Fibroblast of villous mesenchyme (primary cell): ENCODE measurements at regions not wholly inside any gene's neighbourhood (a gene's known extent, or its start where the extent isn't known, plus 50 kb on each side); places are given as distances from the start of the nearest gene placed in this dataset.
"Not testable (repeated sequence)": the region's sequence is repeated elsewhere in the genome, so short reads cannot be mapped to it uniquely, and the experiment has no call there.

Source experiments
- DNase-seq: peaks from one replicate; pipeline ENCODE4 v3.0.0-alpha.2; 2010; ENCODE audit warnings: low read depth
- H3K4me3 ChIP-seq: 2 replicates; pipeline ENCODE4 v1.5.1; 2011; ENCODE audit warnings: low read depth, mild to moderate bottlenecking, low read length
- TF ChIP-seq, protein P1 (sequence below): IDR thresholded peaks from 2 replicates; pipeline ENCODE4 v1.5.1; 2012; ENCODE audit warnings: low read depth, mild to moderate bottlenecking, low read length; ENCODE audit not compliant: insufficient read depth

DNA sequence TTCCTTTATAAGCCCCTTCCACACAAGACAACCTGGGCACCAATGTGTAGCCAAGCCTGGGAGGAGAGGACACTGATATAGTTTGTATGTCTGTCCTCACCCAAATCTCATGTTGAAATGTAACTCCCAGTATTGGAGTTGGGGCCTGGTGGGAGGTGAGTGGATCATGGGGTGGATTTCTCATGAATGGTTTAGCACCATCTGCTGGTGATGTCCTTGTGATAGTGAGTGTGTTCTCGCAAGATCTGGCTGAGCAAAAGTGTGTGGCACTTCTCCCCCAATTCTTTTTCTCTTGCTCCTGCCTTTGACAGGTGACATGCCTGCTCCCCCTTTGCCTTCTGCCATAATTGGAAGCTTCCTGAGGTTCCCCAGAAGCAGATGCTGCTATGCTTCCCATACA is 135.8 kb downstream of the USP31 start:
- TF ChIP-seq, protein P1, sequence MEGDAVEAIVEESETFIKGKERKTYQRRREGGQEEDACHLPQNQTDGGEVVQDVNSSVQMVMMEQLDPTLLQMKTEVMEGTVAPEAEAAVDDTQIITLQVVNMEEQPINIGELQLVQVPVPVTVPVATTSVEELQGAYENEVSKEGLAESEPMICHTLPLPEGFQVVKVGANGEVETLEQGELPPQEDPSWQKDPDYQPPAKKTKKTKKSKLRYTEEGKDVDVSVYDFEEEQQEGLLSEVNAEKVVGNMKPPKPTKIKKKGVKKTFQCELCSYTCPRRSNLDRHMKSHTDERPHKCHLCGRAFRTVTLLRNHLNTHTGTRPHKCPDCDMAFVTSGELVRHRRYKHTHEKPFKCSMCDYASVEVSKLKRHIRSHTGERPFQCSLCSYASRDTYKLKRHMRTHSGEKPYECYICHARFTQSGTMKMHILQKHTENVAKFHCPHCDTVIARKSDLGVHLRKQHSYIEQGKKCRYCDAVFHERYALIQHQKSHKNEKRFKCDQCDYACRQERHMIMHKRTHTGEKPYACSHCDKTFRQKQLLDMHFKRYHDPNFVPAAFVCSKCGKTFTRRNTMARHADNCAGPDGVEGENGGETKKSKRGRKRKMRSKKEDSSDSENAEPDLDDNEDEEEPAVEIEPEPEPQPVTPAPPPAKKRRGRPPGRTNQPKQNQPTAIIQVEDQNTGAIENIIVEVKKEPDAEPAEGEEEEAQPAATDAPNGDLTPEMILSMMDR: peak; percentile 7
- DNase-seq: no peak
- H3K4me3 ChIP-seq: no peak overlapping the region

DNA sequence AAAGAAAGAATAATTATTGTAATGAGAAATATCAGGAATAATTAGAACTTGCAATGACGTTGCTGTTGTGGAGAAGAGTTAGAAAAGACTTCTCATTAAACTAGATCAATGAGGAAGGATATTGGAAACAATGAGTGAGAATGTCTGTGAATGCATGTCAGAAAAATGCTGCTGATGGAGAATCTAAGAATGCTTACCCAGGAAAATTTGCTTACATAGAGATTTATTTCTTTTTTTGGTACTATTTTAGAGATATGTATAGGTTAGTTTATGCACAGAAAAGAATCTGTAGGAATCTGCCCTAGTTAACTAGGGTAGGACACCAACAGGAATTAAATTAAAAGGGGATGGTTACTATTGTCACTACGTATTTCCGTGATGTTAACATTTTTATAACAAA is 140.2 kb downstream of the USP31 start:
- DNase-seq: no peak
- TF ChIP-seq, protein P1: no peak
- no peak overlapping the region for H3K4me3 ChIP-seq

DNA sequence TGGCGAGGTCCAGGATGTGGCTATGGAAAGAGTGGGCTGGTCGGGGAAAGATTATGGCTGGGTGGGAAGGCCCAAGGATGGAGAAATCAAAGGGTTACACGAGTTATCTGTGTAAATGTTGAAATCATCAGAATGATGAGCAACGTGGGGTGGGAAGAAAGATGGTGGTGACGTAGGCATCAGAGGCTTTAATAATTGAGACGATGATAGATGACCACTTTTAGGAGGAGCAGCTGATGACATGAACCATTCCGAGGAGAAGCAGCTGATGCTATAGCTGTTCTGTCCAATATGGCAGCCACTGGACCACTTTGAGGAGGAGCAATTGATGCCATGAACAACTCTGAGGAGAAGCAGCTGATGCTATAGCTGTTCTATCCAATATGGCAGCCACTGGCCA is 141.2 kb downstream of the USP31 start:
- H3K4me3 ChIP-seq: no peak overlapping the region
- no peak for DNase-seq
- TF ChIP-seq, protein P1: no peak

DNA sequence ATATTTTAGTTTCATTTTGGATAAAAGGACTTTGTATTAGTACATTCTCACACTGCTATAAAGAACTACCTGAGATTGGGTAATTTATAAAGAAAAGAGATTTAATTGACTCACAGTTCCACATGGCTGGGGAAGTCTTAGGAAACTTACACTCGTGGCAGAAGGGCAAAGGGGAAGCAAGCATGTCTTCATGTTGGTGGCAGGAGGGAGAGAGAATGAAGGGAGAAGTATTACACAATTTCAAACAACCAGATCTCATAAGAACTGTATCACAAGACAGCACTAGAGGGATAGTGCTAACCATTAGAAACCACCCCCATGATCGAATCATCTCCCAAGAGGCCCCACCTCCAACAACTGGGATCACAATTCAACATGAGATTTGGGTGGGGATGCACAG is 142.9 kb downstream of the USP31 start:
- no peak overlapping the region for H3K4me3 ChIP-seq
- DNase-seq: no peak
- TF ChIP-seq, protein P1: no peak

DNA sequence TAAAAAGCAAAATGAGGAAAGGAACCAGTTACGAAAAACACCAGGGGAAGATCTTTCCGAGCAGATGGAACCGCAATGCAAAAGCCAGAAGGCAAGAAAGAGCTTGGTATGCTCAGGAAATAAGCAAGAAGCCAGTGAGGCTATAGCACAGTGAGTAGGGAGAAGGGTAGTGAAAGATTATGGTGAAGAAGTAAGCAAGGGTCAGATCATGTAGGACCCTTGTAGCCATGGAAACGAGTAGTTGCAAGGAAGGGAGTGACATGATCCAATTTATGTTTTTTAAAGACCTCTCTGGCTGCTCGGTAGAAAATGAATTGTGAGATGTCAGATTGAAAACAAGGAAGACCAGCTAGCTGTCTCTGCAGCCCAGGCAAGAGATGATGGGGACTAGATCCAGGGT is 143.3 kb downstream of the USP31 start:
- TF ChIP-seq, protein P1: no peak
- DNase-seq: no peak
- H3K4me3 ChIP-seq: no peak overlapping the region

DNA sequence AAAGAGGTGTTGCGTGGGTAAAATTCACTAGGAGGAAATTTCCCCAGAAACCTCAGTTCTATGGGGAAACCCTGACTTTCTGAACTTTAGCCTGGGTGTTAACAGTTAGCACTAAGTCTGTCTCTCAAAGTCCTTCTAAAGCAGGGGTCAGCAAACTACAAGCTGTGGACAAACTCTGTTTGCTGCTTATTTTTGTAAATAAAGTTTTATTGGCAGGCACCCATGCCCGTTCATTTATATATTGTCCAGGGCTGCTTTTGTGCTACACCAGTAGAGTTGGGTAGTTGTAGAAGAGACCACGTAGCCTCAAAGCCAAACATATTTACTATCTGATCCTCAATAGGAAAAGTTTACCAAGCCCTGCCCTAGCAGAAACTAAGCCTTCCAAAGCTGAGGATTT is 159.7 kb downstream of the USP31 start:
- TF ChIP-seq, protein P1: no peak
- no peak for DNase-seq
- no peak overlapping the region for H3K4me3 ChIP-seq

DNA sequence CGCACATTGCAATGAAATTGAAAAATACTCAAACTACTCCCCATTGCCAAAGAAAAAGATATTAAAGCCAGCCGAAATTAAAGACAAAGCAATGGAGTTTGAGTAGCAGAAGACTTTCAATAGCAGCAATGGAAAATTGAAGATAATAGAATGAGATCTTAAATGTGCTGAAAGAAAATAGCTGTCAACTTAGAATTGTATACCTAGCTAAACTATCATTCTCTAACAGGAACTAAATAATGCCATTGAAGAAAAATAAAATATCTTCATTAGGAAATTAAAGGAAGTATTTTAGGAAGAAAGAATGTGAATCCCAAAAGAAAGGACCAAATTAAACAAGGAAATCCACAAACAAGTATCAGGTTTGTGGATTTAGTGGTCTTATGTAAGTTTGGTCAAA is 165.6 kb downstream of the USP31 start:
- TF ChIP-seq, protein P1: no peak
- no peak overlapping the region for H3K4me3 ChIP-seq
- DNase-seq: no peak

DNA sequence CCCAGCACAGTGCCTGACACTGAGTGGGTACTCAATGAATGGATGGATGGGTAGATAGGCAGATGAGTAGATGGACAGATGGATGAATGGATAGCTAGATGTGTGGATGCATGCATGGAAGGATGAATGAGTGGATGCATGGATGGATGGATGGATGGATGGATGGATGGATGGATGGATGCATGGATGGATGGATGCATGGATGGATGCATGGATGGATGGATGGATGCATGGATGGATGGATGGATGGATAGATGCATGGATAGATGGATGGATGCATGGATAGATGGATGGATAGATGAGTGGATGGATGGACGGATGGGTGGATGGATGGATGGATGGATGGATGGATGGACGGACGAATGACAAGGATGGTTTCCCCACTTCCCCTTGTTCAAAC is 166.6 kb downstream of the HS3ST2 start:
- H3K4me3 ChIP-seq, DNase-seq: not testable (repeated sequence)
